RPMI7951 (cell line): ENCODE measurements at regions not wholly inside any gene's neighbourhood (a gene's known extent, or its start where the extent isn't known, plus 50 kb on each side); places are given as distances from the start of the nearest gene placed in this dataset.

Experiments
- DNase-seq: peaks from one replicate; pipeline ENCODE4 v3.0.0-alpha.2; 2012; ENCODE audit warnings: low read depth

DNA sequence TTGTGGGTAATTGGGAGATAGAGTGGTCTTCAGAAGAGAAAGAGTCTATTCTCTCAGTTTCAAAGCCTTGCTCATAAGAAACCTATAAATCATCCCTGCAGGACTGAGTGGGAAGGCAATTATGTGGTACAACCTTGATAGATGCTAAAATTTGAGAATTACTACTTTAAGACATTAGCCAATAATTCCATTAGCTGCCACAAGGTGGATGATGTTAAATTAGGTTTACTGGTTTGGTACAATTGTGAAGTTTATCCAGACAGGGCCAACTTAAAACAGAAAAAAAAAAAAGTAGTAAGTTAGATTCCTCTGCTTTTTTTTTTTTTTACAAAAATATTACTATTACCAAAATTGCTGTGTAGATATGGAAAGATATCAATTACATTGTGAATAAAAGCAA lies 73.2 kb upstream of the AMOT start:
- no peak for DNase-seq

DNA sequence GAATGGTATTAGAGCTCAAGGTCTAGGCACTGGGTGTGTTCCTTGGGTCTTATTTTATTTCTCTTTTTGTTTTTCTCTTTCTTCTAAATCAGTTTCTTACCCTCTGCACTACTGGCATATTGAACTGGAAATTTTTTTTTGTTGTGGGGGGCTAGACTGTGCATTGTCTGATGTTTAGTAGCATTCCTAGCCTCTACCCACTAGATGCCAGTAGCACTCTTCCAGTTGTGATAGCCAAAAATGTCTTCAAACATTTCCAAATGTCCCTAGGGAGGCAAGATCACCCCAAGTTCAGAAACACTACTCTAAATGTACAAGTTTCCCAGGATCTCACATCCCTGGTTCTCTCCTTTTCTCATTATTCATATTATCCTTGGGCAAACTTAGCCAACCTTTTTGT lies 69.8 kb upstream of the AMOT start:
- no peak for DNase-seq

DNA sequence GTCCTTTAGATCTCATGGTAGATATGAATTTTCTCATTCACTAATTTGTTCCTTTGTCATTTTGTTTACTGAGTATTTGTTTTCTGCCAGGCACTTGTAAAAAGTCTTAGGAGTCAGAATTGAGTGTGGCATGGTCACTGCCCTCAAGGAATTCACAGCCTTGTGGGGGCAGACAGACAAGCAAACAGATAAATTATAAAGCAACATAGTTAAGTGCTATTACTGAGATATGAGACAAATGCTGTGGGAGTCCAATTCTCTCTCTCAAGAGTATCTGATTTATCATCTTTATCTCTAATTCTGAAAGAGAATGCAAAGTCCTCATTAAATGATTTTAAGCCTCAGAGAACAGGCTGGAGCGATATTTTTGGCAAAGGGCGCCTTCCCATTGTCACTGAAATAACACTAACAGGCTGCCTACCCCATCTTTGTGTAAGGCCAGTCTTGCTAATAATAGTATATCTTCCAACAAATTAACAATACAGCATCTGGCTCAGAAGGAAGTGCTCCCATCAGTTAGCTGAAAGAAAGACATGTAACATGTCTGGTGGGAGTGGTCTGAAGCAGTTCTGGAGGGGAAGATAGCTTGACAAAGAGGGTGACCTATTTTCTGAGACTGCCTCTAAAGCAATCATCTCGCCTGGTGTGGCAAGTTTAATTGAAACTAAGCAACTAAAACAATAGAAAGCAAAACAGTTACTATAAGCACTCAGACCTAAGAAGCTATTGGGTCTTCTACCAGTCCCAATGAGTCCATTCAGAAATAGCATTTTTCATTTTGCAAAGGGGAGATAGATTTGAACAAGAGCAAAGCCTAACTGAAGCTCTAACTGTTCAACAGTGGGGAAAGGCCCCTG lies 61.5 kb upstream of the AMOT start:
- DNase-seq = no peak

DNA sequence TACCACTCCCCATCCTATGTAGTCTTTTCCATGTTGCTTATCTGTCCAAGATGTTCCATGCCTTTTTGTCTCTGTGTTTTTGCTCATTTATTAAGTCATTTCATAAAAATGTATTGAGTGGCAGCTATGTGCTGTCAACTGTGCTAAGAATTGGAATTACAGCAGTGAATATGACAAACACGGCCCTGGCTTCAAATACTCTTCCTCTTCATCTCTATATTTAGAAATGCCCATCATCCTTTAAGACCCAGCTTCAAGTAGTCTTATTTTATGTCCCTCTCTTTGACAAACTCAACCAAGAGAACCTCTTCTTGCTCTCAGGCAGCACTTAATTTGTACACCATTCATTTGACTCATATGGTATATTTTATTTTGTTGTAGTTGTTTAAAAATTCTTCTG lies 55.4 kb upstream of the AMOT start:
- DNase-seq = no peak
